ELF-1 (cell line): ENCODE measurements at regions not wholly inside any gene's neighbourhood (a gene's known extent, or its start where the extent isn't known, plus 50 kb on each side); places are given as distances from the start of the nearest gene placed in this dataset.
A peak's percentile ranks its signal among the peaks of the same experiment; 100 is the strongest.

Experiments
- DNase-seq: peaks from one replicate; pipeline ENCODE4 v3.0.0-alpha.2; 2016; ENCODE audit warnings: low read depth, low spot score

- no peak for DNase-seq
Measured at GRCh38 chr6:145306489-145306888, 428.8 kb downstream of the EPM2A start.

DNA sequence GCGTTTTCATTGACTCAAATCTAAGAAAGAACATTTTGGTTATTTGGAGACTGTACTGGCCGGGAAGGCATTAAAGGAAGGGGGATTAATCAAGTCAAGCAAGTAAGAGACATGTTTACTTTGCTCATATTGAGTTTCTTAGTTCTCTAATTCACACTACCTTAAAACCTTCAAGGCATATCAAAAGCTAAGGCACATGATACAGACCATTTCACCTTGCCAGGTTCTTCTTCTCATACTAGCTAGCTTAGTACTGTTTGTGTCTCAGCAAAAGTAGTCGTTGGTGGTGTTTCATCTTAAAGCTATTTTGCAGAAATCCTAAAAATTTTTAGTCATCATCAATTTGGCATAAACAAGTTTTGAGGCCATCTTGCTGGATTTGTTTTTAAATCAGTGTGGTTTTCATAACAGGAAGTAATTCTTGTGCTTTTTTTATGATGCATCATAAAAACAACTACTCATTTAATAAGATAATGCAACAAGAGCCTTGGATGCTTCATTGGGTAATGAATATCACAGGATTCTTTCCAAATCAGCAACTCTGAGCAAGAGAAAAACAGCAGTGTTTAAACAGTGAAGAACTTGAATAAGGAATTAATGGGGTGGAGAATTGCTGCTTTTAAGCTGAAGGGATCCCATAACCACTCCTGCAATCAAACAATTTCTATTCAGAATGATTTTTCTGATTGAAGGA, 425.3 kb downstream of the EPM2A start:
- DNase-seq, result no peak

DNA sequence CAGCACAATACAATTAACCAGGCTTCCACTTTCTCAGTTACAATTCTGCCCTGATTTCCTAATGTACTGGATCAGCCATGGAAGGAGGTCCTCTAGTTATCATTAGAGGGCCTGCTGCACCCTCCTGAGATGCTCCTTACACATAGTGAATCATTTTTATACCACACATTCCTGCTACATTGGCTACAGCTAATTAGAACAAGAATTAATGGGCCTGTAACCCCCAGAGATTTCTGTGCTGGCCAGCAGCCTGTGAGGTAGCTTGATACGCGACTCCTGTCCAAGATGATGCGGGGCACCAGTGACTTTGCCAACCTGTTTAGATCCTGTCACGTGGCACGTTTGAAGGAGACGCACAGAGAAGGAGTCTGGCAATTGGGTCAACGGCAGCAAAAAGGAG, 422.8 kb downstream of the EPM2A start:
- no peak for DNase-seq

- no peak for DNase-seq
Measured at GRCh38 chr6:145313041-145313855, 422.1 kb downstream of the EPM2A start.

- DNase-seq, result no peak
Measured at GRCh38 chr6:145315982-145316600, 419.2 kb downstream of the EPM2A start.

DNA sequence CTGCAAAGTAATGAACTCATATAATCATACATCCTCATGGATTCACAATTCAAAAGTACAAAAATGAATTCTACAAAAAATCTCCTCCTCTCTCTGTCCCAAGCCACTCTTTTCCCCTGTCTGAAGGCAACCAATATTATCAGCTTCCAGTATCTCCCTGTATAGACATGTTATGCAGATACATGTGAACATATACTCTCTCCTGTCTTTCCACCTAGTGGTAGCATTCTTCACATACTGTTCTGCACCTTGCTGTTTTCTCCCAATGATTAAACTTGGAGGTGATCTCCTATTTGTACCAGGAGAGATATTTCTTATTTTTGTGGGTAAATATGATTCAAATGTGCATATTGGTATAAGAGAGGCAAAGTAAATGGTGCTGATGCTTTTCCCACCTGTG, 416.4 kb downstream of the EPM2A start:
- no peak for DNase-seq

DNA sequence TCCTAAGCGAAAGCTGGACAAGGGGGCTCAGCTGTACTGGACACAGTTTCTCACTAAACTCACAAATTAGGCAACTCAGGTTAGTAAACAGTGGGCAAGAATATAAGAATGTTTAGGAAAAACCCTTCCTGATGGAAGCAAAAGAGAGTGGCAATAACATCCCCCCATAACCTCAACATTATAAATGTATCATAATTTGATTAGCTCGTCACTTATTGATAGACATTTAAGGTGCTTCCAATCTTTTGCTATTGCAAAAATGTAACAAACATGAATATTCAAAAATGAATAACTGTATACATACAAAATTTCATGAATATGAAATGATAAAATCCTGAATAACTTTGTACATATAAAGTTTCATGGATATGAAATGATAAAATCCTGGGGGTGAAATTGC, 415.7 kb downstream of the EPM2A start:
- DNase-seq, result no peak

- DNase-seq, result no peak
Measured at GRCh38 chr6:145323646-145324045, 411.7 kb downstream of the EPM2A start.

DNA sequence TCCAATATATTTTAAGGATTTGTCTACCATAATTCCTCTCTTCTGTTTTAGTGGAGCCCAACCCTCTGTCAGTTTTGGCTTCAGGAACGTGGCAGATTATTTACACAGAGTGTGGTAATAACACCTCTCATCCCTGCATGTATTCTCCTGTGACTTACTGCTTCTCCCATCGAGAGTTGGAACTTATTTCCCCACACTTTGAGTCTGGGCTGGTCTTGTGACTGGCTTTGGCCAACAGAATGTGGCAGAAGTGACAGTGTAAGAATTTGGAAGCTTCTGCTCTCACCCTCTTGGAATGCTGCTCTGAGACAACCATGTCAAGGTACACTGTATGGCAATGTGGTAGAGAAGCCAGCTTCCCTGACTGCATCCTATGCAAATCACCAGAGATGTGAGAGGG, 407.7 kb downstream of the EPM2A start:
- peak; percentile 6 for DNase-seq

- no peak for DNase-seq
Measured at GRCh38 chr6:145329257-145329656, 406.1 kb downstream of the EPM2A start.

DNA sequence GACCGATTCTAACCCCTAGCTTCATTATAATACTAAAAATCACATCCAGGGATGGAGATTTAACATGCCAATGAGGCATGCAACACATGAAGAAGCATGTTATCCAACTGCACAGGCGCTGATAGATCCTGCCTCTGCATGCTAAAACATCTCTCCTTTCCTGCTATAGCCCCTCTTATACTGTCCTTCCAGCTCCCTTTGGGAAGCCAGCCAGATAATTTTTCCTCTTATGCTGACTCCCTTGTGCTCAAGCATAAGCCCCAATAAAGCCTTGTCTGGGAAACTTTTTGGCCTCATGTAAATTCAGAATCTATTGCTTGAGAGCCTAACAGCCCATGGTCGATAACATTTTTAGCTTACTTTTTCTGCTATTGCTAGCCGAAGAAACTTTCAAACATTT, 404.3 kb downstream of the EPM2A start:
- no peak for DNase-seq

- DNase-seq, result peak; percentile 70
Measured at GRCh38 chr6:145332011-145332410, 403.3 kb downstream of the EPM2A start.

GRCh38 chr6:145336119-145336518, 399.2 kb downstream of the EPM2A start:
- no peak for DNase-seq

DNA sequence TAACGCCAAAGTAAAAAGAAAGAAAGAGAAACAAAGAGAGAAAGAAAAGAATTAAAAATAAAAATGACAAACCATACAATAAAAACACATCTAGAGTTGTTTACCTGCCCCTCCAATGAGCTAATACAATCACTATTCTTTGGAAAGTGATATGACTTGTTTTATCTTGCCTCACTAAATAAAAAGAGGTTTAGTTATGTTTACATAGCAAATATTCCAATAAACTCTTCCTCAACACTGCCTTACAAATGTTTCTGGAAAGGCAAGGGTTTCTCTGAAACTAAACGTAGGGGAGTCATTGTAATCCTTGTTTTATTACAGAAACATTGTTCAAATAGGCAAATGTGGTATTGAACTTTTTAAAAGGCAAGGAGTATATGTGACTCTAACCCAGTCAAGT, 396.2 kb downstream of the EPM2A start:
- DNase-seq, result no peak

- DNase-seq, result no peak
Measured at GRCh38 chr6:145340256-145340655, 395.1 kb downstream of the EPM2A start.

DNA sequence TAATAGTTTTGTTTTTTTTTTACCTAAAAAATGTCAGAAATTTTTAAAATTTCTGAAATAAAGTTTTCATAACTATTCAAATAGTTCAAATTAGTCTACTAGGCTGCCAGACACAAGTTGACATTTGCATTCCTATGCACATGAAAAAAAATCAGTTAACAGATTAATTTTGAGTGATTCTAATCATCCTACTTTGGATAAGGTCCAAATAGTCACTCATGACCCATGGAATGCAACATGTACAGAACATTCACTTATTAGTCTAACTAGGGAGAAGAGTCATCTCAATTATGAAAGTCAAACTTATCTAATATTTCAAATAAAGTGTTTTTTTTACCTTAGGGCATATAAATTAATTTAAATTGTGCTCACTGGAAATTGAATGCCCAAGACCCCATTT, 390.2 kb downstream of the EPM2A start:
- DNase-seq, result no peak

GRCh38 chr6:145347216-145347615, 388.1 kb downstream of the EPM2A start:
- no peak for DNase-seq

DNA sequence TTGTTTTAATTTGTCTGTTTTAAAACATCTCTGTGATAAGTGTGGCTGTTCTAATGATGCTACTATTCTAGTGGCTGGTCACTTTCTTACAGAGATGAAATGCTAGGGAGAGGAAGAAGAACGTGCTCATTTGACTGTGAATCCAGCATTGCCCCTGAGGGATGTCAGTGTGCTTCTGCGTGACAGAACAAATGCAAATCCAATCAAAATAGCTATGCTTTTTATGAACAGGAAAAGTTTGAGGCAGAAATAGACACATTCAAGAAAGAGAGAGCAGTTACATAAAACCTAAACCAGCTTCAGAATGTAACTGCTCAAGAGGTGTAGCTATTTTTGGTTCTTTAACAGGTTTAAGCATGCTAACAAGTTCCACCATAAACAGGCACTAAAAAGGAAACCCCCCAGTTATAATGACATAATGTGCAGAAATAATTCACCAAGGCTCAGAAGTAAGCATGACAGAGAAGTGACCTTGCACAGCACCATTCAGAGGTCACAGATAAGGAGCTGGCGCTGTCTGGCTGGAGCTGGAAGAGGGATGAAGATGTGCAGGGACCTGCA, 385.3 kb downstream of the EPM2A start:
- no peak for DNase-seq

DNA sequence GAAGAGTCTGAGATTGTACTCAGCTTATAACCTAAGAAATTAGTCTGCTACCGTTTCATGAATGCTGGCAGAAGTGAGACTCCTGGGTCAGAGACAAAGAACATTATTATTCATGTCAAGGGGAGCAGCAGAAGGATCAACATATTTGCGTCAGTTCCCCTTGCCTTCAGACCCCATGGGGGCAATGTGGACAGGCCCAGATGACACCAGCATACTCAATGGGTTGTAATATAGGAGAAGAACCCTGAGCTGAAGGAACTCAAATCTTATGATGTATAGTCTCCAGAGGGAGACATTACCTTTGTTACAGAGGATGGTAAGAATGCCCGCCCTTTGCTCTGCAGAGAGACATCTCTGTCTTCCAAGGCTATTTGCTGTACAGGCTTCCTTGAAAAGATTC, 384.4 kb downstream of the EPM2A start:
- DNase-seq, result no peak

GRCh38 chr6:145352382-145353080, 382.8 kb downstream of the EPM2A start:
- no peak for DNase-seq

DNA sequence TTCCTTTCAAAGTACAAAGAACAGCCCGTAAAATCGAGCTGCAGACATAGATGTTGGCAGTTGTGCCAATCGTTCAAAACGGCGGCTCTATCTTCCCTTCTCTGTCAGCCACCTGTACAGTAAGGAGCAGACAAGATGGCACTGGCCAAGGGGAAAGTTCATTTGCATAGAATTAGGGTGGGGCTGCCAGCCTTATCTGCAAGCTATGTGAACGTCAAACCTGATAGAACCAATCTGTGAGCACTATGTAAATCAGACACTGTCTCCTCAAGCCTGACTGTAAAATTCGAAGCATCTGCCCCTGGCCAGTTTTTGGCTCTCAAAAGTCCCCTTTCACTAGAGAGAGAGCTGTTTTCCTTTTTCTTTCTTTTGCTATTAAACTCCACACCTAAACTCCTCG, 374.5 kb downstream of the EPM2A start:
- peak; percentile 43 for DNase-seq

DNA sequence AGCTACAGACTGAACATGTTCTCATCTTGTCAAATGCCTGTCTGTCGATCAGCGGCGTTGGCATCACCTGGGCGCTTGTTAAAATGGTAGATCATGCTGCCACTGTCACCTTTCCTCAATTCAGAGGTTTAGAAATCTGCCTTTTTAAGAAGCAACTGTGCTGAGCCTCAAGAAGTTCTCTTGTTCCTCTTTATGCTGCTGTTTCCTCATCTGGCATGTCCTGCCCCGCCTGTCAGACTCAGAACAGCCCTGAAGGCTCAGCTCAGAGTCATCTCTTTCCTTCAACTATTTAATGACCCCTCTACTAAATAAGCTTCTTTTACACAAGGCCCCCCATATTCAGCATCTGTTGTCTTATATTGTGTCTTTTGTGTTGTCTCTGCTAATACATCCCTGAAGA, 368.2 kb downstream of the EPM2A start:
- DNase-seq, result no peak
